K562 (cell line): ENCODE measurements at regions not wholly inside any gene's neighbourhood (a gene's known extent, or its start where the extent isn't known, plus 50 kb on each side); places are given as distances from the start of the nearest gene placed in this dataset.

Source experiments
- ATAC-seq: fragments of 200-7000 bp; cut with Tn5 transposase; 3 replicates; pipeline ENCODE4 v1.9.1; 2020; ENCODE audit warnings: moderate library complexity
- BruUV-seq: library from RNA; stranded (reverse); fragments of 400-500 nt; replicated peaks from 2 replicates; lab custom pipeline; 2021; lab: Mats Ljungman, UMichigan
- CTCF ChIA-PET: fragments of 300-600 bp; formaldehyde crosslinking; extraction: SDS; loops from one replicate; lab custom pipeline; 2021; ENCODE audit warnings: low intra/inter-chr PET ratio; lab: Yijun Ruan, JAX
- POLR2A ChIA-PET: fragments of 300-600, 350-650 bp; sonication (Branson Sonifier 250); formaldehyde crosslinking; extraction: SDS; loops from one replicate; lab custom pipeline; 2021; ENCODE audit warnings: antibody characterized with exemption, inconsistent platforms; lab: Yijun Ruan, JAX
- DNase-seq, 4 experiments: peaks; one replicate each; pipeline versions ENCODE4 v3.0.0 to v3.0.0-alpha.2; 2011 to 2018; ENCODE audit warnings: low spot score in 3 of 4, mixed read lengths in 3 of 4; ENCODE audit errors: extremely low read depth in 1 of 4
- FAIRE-seq: peaks from 2 replicates; lab custom pipeline; 2011; peaks lifted over from hg19 to GRCh38; lab: Jason Lieb, UNC
- H2AFZ ChIP-seq: 2 replicates; pipeline ENCODE4 v1.6.0; 2011; ENCODE audit warnings: low read depth, low read length, control low read depth, inconsistent platforms
- H3K27ac ChIP-seq: fragments of 200-600 bp; 3 replicates; pipeline ENCODE4 v1.8.0; 2011; ENCODE audit warnings: low read depth, mild to moderate bottlenecking, control low read depth, inconsistent platforms, low read length, moderate library complexity, mixed read lengths; ENCODE audit errors: extremely low read depth
- H3K27me3 ChIP-seq, 2 experiments: fragments of 300-600 bp in 1 of 2; 2 replicates in 1 of 2; 3 replicates in 1 of 2; pipeline versions ENCODE4 v1.6.0 to v1.8.0; 2011; ENCODE audit warnings: inconsistent platforms in 2 of 2, low read length in 2 of 2, mild to moderate bottlenecking in 1 of 2, mixed read lengths in 1 of 2, moderate library complexity in 1 of 2; ENCODE audit not compliant: control insufficient read depth in 2 of 2, insufficient read depth in 2 of 2
- H3K36me3 ChIP-seq: fragments of 300-600 bp; 3 replicates; pipeline ENCODE4 v1.8.0; 2011; ENCODE audit warnings: mild to moderate bottlenecking, low read length, inconsistent platforms; ENCODE audit not compliant: control insufficient read depth, insufficient read depth
- H3K4me1 ChIP-seq, 2 experiments: fragments of 200-600 bp in 1 of 2; replicated peaks in 1 of 2; 2 replicates in 1 of 2; 3 replicates in 1 of 2; pipeline versions ENCODE4 v1.5.1 to v1.8.0; 2011; ENCODE audit warnings: inconsistent platforms in 2 of 2, low read length in 2 of 2, mild to moderate bottlenecking in 1 of 2, mixed read lengths in 1 of 2, moderate library complexity in 1 of 2; ENCODE audit not compliant: control insufficient read depth in 2 of 2, insufficient read depth in 2 of 2
- H3K4me2 ChIP-seq: 2 replicates; pipeline ENCODE4 v1.6.1; 2011; ENCODE audit warnings: low read length, control low read depth, inconsistent platforms, mixed read lengths; ENCODE audit not compliant: insufficient read depth
- H3K4me3 ChIP-seq: fragments of 200-600 bp; sonication (generic), shearing (Covaris generic); 2 replicates; pipeline ENCODE4 v1.5.1; 2016; ENCODE audit warnings: control low read depth, inconsistent platforms
- H3K79me2 ChIP-seq: fragments of 200-600 bp; 3 replicates; pipeline ENCODE4 v1.8.0; 2011; ENCODE audit warnings: low read length, inconsistent platforms; ENCODE audit not compliant: control insufficient read depth, insufficient read depth
- H3K9ac ChIP-seq, 2 experiments: 2 replicates each; pipeline versions ENCODE4 v1.6.0 to v1.6.1; 2011; ENCODE audit warnings: low read depth in 2 of 2, low read length in 2 of 2, control low read depth in 1 of 2, inconsistent platforms in 1 of 2, mild to moderate bottlenecking in 1 of 2, mixed read lengths in 1 of 2; ENCODE audit not compliant: insufficient read depth in 1 of 2
- H3K9me1 ChIP-seq: one replicate; pipeline ENCODE4 v1.6.0; 2011; ENCODE audit warnings: inconsistent platforms, mild to moderate bottlenecking, low read length, moderate library complexity; ENCODE audit not compliant: control insufficient read depth, insufficient read depth
- H3K9me3 ChIP-seq: replicated peaks from 2 replicates; pipeline ENCODE4 v1.5.1; 2011; ENCODE audit warnings: low read depth, low read length, inconsistent platforms; ENCODE audit not compliant: control insufficient read depth, insufficient read depth
- H4K20me1 ChIP-seq: replicated peaks from 2 replicates; pipeline ENCODE4 v1.6.1; 2011; ENCODE audit warnings: low read length, inconsistent platforms, mixed read lengths; ENCODE audit not compliant: control insufficient read depth, insufficient read depth
- ATF4 ChIP-seq: fragments of 450-650 bp; formaldehyde crosslinking; IDR thresholded peaks from 2 replicates; pipeline ENCODE4 v1.4.0; 2022; ENCODE audit warnings: mild to moderate bottlenecking, moderate library complexity
- CTCF ChIP-seq, 3 experiments: IDR thresholded peaks in 2 of 3; conservative IDR thresholded peaks in 1 of 3; 2 replicates each; pipeline ENCODE4 v1.5.1; 2011 to 2012; ENCODE audit warnings: low read length in 3 of 3, mild to moderate bottlenecking in 3 of 3, control low read depth in 2 of 3, improper control_type of control experiment in 1 of 3, inconsistent platforms in 1 of 3, low read depth in 1 of 3, mixed read lengths in 1 of 3, moderate library complexity in 1 of 3; ENCODE audit not compliant: insufficient read depth in 2 of 3
- DMBX1 ChIP-seq: fragments of 250-450 bp; sonication (Bioruptor Pico); IDR thresholded peaks from 2 replicates; pipeline ENCODE4 v1.8.0; 2022; ENCODE audit warnings: inconsistent platforms, mild to moderate bottlenecking, moderate library complexity, borderline replicate concordance
- KAT8 ChIP-seq: fragments of 450-650 bp; IDR thresholded peaks from 2 replicates; pipeline ENCODE4 v1.6.1; 2016; ENCODE audit warnings: low read depth, mild to moderate bottlenecking
- MXD1 ChIP-seq: fragments of 250-450 bp; sonication (Bioruptor Pico); IDR thresholded peaks from 2 replicates; pipeline ENCODE4 v1.8.0; 2021; ENCODE audit warnings: borderline replicate concordance, mild to moderate bottlenecking, moderate library complexity; ENCODE audit not compliant: poor library complexity, severe bottlenecking
- NRF1 ChIP-seq, 2 experiments: fragments of 450-650 bp; IDR thresholded peaks in 1 of 2; conservative IDR thresholded peaks in 1 of 2; 2 replicates each; pipeline ENCODE4 v1.6.1; 2014; ENCODE audit warnings: mild to moderate bottlenecking in 2 of 2
- RBM14 ChIP-seq: fragments of 200-400 bp; formaldehyde crosslinking; IDR thresholded peaks from 2 replicates; pipeline ENCODE4 v1.6.1; 2018; ENCODE audit warnings: low read depth, mild to moderate bottlenecking, low read length, moderate library complexity, borderline replicate concordance; ENCODE audit not compliant: insufficient read depth
- RFX1 ChIP-seq: fragments of 450-650 bp; IDR thresholded peaks from 2 replicates; pipeline ENCODE4 v1.6.1; 2016; ENCODE audit warnings: mild to moderate bottlenecking, moderate library complexity
- STAT5B ChIP-seq: fragments of 250-450 bp; sonication (Bioruptor Pico); IDR thresholded peaks from 2 replicates; pipeline ENCODE4 v1.8.0; 2021; ENCODE audit warnings: mild to moderate bottlenecking, inconsistent platforms
- TCF15 ChIP-seq: fragments of 250-450 bp; sonication (Bioruptor Pico); IDR thresholded peaks from 2 replicates; pipeline ENCODE4 v1.8.0; 2022; ENCODE audit warnings: moderate library complexity, mild to moderate bottlenecking, inconsistent platforms
- ZNF311 ChIP-seq: fragments of 250-450 bp; sonication (Bioruptor Pico); IDR thresholded peaks from 2 replicates; pipeline ENCODE4 v1.4.0; 2020; ENCODE audit warnings: mild to moderate bottlenecking, moderate library complexity
- WGBS: fragments of 100-300 bp; shearing (Covaris generic); methylation state at CpG from one replicate; pipeline ENCODE4 v1.1.6; 2016; ENCODE audit warnings: low coverage, mixed read lengths; ENCODE audit not compliant: insufficient coverage; ENCODE audit errors: missing lambda C conversion rate; 5-methylcytosine and 5-hydroxymethylcytosine counted together
- in situ Hi-C: fragments of 300-500 bp; cut with MboI; formaldehyde crosslinking; loops from 4 replicates; pipeline ENCODE4 v1.15.0; 2018; ENCODE audit warnings: inconsistent platforms, mixed read lengths
- intact Hi-C: fragments of 100-400 bp; cut with micrococcal nuclease; formaldehyde crosslinking; loops from 2 replicates; pipeline ENCODE4 v1.14.2; 2022
- TF ChIP-seq, protein P1 (sequence below): fragments of 250-450 bp; sonication (Bioruptor Pico); IDR thresholded peaks from 2 replicates; pipeline ENCODE4 v1.5.0; 2020; ENCODE audit warnings: mild to moderate bottlenecking

- no peak for TF ChIP-seq RFX1
- TF ChIP-seq, all 486 proteins: peak for 130
Measured at GRCh38 chr16:85561248-85562092, 51.7 kb upstream of the GSE1 start (continued).

DNA sequence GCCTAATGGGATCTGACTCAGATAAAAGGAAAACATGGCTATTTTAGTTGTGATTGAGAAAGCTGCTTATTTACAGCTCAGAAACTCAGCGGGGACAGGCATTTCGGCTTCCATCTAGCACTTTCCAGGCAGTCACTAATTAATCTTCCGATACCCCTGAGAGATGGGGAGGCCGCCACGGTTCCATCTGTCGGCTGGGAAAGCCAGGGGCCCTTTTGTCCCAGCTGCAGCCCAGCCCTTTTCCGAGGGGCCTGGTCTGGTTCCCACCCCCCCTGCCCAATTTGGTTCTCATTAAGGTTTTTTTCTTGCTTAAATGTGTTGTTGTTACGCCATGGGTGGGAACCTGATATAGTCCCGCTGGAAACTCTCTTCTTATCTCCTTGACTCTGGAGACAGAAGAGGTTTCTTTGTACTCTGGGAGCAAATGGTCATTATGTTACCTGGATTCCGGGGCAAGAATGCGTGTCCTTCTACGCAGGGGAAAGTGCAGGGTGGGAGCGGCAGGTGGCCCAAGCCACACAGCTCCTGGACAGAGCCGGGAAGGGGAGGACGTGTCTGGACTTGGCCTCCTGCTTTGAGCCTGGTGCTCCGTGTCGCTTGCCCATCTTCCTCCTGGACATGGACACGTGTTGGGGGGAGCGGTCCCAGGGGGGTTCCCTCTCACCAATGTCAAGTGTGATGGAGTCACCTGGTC, 50.9 kb upstream of the GSE1 start:
- peaks cover 50% of the 10 kb centered on the region for H4K20me1 ChIP-seq
- 4% methylated on average over 16 of the region's 19 CpGs for WGBS
- ChIA-PET POLR2A (interaction anchor here (0.6 to 3.7 kb wide), 16 partner anchors 10 to 354 kb away, joined by 3 to 27 read pairs (median 4); partner anchors contain the start of gene GSE1), CTCF (interaction anchor here (0.5 to 1.2 kb wide), 2 partner anchors 142 to 309 kb away, joined by 3 read pairs; no protein-coding TSS in a partner anchor)
- H3K36me3 ChIP-seq = peaks cover 65% of the 10 kb centered on the region
- ATAC-seq (no peak), FAIRE-seq (peak; percentile 51), DNase-seq (peak in 1 of 4 experiments; percentile 66)
- in situ Hi-C loops = no loop called here
- H3K9ac ChIP-seq = peak overlapping the region; percentile 76 to 92
- H3K27me3 ChIP-seq = no peaks in the 10 kb centered on the region
- peaks cover 100% of the 10 kb centered on the region for H3K79me2 ChIP-seq
- peaks cover 75 to 85% of the 10 kb centered on the region in 2 experiments for H3K4me1 ChIP-seq
- H3K9me3 ChIP-seq = no peaks in the 10 kb centered on the region
- H3K27ac ChIP-seq = peak overlapping the region; percentile 97
- no TSS peak for BruUV-seq
- no peak overlapping the region for H2AFZ ChIP-seq
- H3K4me2 ChIP-seq = peak overlapping the region; percentile 89
- H3K4me3 ChIP-seq = peak overlapping the region; percentile 43
- H3K9me1 ChIP-seq = peaks cover 4% of the 10 kb centered on the region
- intact Hi-C loops = loop anchor here (10.0 kb wide), 1 partner anchor 227 kb away; no protein-coding TSS in a partner anchor
- no peak for TF ChIP-seq RBM14
- 0 out of 2 replicates have a peak, but pooled peaks have one; percentile 10 for TF ChIP-seq DMBX1 (CRISPR knock-in tag)
- TF ChIP-seq TCF15 = no peak
- no peak for TF ChIP-seq KAT8
- no peak for TF ChIP-seq ATF4 (CRISPR knock-in tag)
- TF ChIP-seq ZNF311 (CRISPR knock-in tag) = no peak
- TF ChIP-seq CTCF (IDR thresholded peaks at IDR 0.05 in 2 of 3, conservative IDR thresholded peaks at IDR 0.05 in 1 of 3; ENCODE audit: insufficient read depth in 2 of 3, low read depth in 1 of 3, low read length in 3 of 3) = no peak
- no peak for TF ChIP-seq STAT5B (CRISPR knock-in tag)
- TF ChIP-seq MXD1 (CRISPR knock-in tag) = no peak
- no peak for TF ChIP-seq NRF1 (conservative IDR thresholded peaks at IDR 0.05 in 1 of 2, IDR thresholded peaks at IDR 0.05 in 1 of 2)
- TF ChIP-seq, protein P1, sequence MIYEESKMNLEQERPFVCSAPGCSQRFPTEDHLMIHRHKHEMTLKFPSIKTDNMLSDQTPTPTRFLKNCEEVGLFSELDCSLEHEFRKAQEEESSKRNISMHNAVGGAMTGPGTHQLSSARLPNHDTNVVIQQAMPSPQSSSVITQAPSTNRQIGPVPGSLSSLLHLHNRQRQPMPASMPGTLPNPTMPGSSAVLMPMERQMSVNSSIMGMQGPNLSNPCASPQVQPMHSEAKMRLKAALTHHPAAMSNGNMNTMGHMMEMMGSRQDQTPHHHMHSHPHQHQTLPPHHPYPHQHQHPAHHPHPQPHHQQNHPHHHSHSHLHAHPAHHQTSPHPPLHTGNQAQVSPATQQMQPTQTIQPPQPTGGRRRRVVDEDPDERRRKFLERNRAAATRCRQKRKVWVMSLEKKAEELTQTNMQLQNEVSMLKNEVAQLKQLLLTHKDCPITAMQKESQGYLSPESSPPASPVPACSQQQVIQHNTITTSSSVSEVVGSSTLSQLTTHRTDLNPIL = no peak
